ENCODE measurements at regions not wholly inside any gene's neighbourhood (a gene's known extent, or its start where the extent isn't known, plus 50 kb on each side); places are given as distances from the start of the nearest gene placed in this dataset.

DNA sequence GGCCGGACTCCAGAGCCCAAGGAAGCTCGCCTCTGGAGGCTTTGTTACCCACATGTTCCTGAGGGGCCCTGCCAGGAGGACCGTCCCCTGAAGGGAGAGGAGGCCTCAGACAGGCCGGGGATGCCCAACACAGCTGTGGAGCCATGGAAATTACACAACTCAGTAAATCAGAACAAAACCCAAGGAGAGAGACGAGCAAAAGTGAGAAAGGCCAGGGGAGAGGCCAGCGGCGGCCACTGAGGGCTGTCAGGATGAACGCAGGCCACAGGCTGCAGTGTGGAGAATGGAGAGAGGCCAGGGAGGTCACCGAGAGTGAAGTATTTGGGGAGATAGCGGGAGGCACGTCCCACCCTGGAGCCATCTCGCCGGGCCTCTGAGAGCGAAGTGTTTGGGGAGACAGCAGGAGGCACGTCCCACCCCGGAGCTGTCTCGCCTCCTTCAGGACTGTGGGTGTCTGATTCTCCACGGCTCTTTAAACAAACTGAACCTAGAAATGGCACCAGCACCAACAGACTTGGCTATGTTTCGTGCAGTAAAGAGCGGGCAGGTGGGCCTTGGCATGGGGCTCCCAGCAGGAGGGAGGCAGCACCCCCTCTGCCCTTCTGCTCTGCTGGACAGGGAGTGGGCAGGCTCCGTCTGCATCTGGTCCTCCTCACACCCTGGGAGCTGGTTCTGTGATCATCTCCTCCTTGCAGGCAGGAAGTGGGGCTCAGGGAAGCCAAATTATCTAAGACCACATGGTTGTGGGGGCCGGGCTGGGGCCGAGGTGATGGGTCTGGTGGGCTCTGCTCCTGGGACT is 91.0 kb downstream of the YTHDF1 start:
- H3K4me1 Mint-ChIP-seq (ENCODE audit: low read depth): no peaks in the 10 kb centered on the region
- intact Hi-C loops (cut with DNase I, micrococcal nuclease): no loop called here
- peak in 1 of 14 experiments; percentile 14 for DNase-seq
- H3K4me3 Mint-ChIP-seq: no peak overlapping the region
- Histone ChIP-seq H3K4me1 (ENCODE audit: insufficient read depth, low read length) (no peaks in the 10 kb centered on the region), H3K9me3 (ENCODE audit: control insufficient read depth in 1 of 2, insufficient read depth in 1 of 2, low read length in 2 of 2) (no peaks in the 10 kb centered on the region), H3K27ac (ENCODE audit: low read depth in 1 of 2, low read length in 2 of 2) (no peak overlapping the region), H3K4me3 (ENCODE audit: low read length) (no peak overlapping the region), H3K27me3 (ENCODE audit: control insufficient read depth in 1 of 2, insufficient read depth in 2 of 2, low read length in 2 of 2) (peaks cover 3 to 7% of the 10 kb centered on the region in 2 experiments), H3K36me3 (ENCODE audit: insufficient read depth, low read length) (no peaks in the 10 kb centered on the region)
- H3K27ac Mint-ChIP-seq: no peak overlapping the region
- H3K36me3 Mint-ChIP-seq (ENCODE audit: low read depth): no peaks in the 10 kb centered on the region
- ChIA-PET CTCF (no interaction called here), POLR2A (no interaction called here)
- ATAC-seq (ENCODE audit: poor library complexity): no peak
- peaks cover 29% of the 10 kb centered on the region for H3K27me3 Mint-ChIP-seq
- TF ChIP-seq CTCF (IDR thresholded peaks at IDR 0.05): no peak
- no peaks in the 10 kb centered on the region for H3K9me3 Mint-ChIP-seq

GRCh38 chr20:63124092-63124781 is 91.7 kb downstream of the YTHDF1 start:
- H3K27me3 ChIP-seq (ENCODE audit: control insufficient read depth in 1 of 2, insufficient read depth in 2 of 2, low read length in 2 of 2): peaks cover 5 to 7% of the 10 kb centered on the region in 2 experiments
- H3K27me3 Mint-ChIP-seq: peaks cover 22% of the 10 kb centered on the region

GRCh38 chr20:63123331-63123741 is 92.6 kb downstream of the YTHDF1 start:
- Histone ChIP-seq H3K4me3 (ENCODE audit: low read length) (no peak overlapping the region), H3K27me3 (ENCODE audit: control insufficient read depth in 1 of 2, insufficient read depth in 2 of 2, low read length in 2 of 2) (peaks cover 0 to 2% of the 10 kb centered on the region in 2 experiments), H3K4me1 (ENCODE audit: insufficient read depth, low read length) (no peaks in the 10 kb centered on the region), H3K27ac (ENCODE audit: low read depth in 1 of 2, low read length in 2 of 2) (no peak overlapping the region), H3K9me3 (ENCODE audit: control insufficient read depth in 1 of 2, insufficient read depth in 1 of 2, low read length in 2 of 2) (peaks cover 0 to 4% of the 10 kb centered on the region in 2 experiments), H3K36me3 (ENCODE audit: insufficient read depth, low read length) (no peaks in the 10 kb centered on the region)
- intact Hi-C loops (cut with DNase I, micrococcal nuclease): no loop called here
- no peak overlapping the region for H3K27ac Mint-ChIP-seq
- no peaks in the 10 kb centered on the region for H3K36me3 Mint-ChIP-seq (ENCODE audit: low read depth)
- ChIA-PET POLR2A (no interaction called here), CTCF (no interaction called here)
- no peaks in the 10 kb centered on the region for H3K4me1 Mint-ChIP-seq (ENCODE audit: low read depth)
- peak in 1 of 14 experiments; percentile 16 for DNase-seq
- no peaks in the 10 kb centered on the region for H3K9me3 Mint-ChIP-seq
- peaks cover 21% of the 10 kb centered on the region for H3K27me3 Mint-ChIP-seq
- TF ChIP-seq CTCF (IDR thresholded peaks at IDR 0.05): no peak
- no peak overlapping the region for H3K4me3 Mint-ChIP-seq
- no peak for ATAC-seq (ENCODE audit: poor library complexity)

More at GRCh38 chr20:63124092-63124781, 91.7 kb downstream of the YTHDF1 start:
- H3K36me3 ChIP-seq (ENCODE audit: insufficient read depth, low read length): no peaks in the 10 kb centered on the region
- ChIA-PET CTCF (no interaction called here), POLR2A (no interaction called here)
- Mint-ChIP-seq H3K27ac (no peak overlapping the region), H3K4me3 (no peak overlapping the region), H3K9me3 (no peaks in the 10 kb centered on the region), H3K36me3 (ENCODE audit: low read depth) (no peaks in the 10 kb centered on the region), H3K4me1 (ENCODE audit: low read depth) (no peaks in the 10 kb centered on the region)
- H3K27ac ChIP-seq (ENCODE audit: low read depth in 1 of 2, low read length in 2 of 2): no peak overlapping the region
- no peak overlapping the region for H3K4me3 ChIP-seq (ENCODE audit: low read length)
- TF ChIP-seq CTCF (IDR thresholded peaks at IDR 0.05): no peak
- DNase-seq: peak in 1 of 14 experiments; percentile 19
- no peaks in the 10 kb centered on the region for H3K9me3 ChIP-seq (ENCODE audit: control insufficient read depth in 1 of 2, insufficient read depth in 1 of 2, low read length in 2 of 2)
- intact Hi-C loops (cut with DNase I, micrococcal nuclease): no loop called here
- H3K4me1 ChIP-seq (ENCODE audit: insufficient read depth, low read length): no peaks in the 10 kb centered on the region
- ATAC-seq (ENCODE audit: poor library complexity): no peak

All from CD4-positive, alpha-beta T cell (primary cell).